NT2/D1 (cell line): ENCODE measurements at regions not wholly inside any gene's neighbourhood (a gene's known extent, or its start where the extent isn't known, plus 50 kb on each side); places are given as distances from the start of the nearest gene placed in this dataset.

ENCODE experiments used
- SUZ12 ChIP-seq: IDR thresholded peaks from 2 replicates; pipeline ENCODE4 v1.6.1; 2011; ENCODE audit not compliant: insufficient read length, insufficient read depth; ENCODE audit errors: extremely low read depth
- YY1 ChIP-seq: IDR thresholded peaks from 2 replicates; pipeline ENCODE4 v1.6.1; 2011; ENCODE audit not compliant: insufficient read length, insufficient read depth
- ZNF274 ChIP-seq: IDR thresholded peaks from 2 replicates; pipeline ENCODE4 v1.6.1; 2011; ENCODE audit warnings: mild to moderate bottlenecking, low read depth, low read length

GRCh38 chr9:26301046-26301445, 591.6 kb downstream of the CAAP1 start:
- TF ChIP-seq ZNF274 (no peak), YY1 (no peak), SUZ12 (no peak)
